H9 (cell line): ENCODE measurements at regions not wholly inside any gene's neighbourhood (a gene's known extent, or its start where the extent isn't known, plus 50 kb on each side); places are given as distances from the start of the nearest gene placed in this dataset.

Source experiments
- DNase-seq: peaks from one replicate; pipeline ENCODE4 v3.0.0-alpha.2; 2017
- H2AFZ ChIP-seq: one replicate; pipeline ENCODE4 v1.6.1; 2013; ENCODE audit warnings: mild to moderate bottlenecking, low read length, control low read depth, moderate library complexity
- H2AK5ac ChIP-seq: 2 replicates; pipeline ENCODE4 v1.6.1; 2013; ENCODE audit warnings: low read length, control low read depth, mixed read lengths; ENCODE audit not compliant: insufficient read length
- H2BK120ac ChIP-seq: one replicate; pipeline ENCODE4 v1.6.1; 2013; ENCODE audit warnings: low read depth, mild to moderate bottlenecking, low read length, control low read depth, inconsistent platforms; ENCODE audit not compliant: poor library complexity, severe bottlenecking
- H2BK12ac ChIP-seq: 2 replicates; pipeline ENCODE4 v1.6.1; 2013; ENCODE audit warnings: low read length, control low read depth, mixed read lengths, low read depth; ENCODE audit not compliant: insufficient read length
- H2BK15ac ChIP-seq: 2 replicates; pipeline ENCODE4 v1.6.1; 2013; ENCODE audit warnings: low read depth, low read length, control low read depth
- H2BK20ac ChIP-seq: one replicate; pipeline ENCODE4 v1.6.1; 2013; ENCODE audit warnings: low read depth, mild to moderate bottlenecking, low read length, control low read depth, inconsistent platforms; ENCODE audit not compliant: poor library complexity, severe bottlenecking
- H2BK5ac ChIP-seq: 2 replicates; pipeline ENCODE4 v1.6.1; 2013; ENCODE audit warnings: low read length, control low read depth, mixed read lengths; ENCODE audit not compliant: insufficient read length
- H3K14ac ChIP-seq: 2 replicates; pipeline ENCODE4 v1.6.1; 2013; ENCODE audit warnings: low read length, control low read depth; ENCODE audit not compliant: insufficient read depth
- H3K18ac ChIP-seq: 2 replicates; pipeline ENCODE4 v1.6.1; 2013; ENCODE audit warnings: low read depth, mild to moderate bottlenecking, mixed read lengths, low read length, control low read depth; ENCODE audit not compliant: insufficient read length
- H3K23ac ChIP-seq: 2 replicates; pipeline ENCODE4 v1.6.1; 2013; ENCODE audit warnings: low read length, control low read depth, mixed read lengths, low read depth; ENCODE audit not compliant: insufficient read length
- H3K23me2 ChIP-seq: 2 replicates; pipeline ENCODE4 v1.6.1; 2013; ENCODE audit warnings: low read depth, mild to moderate bottlenecking, mixed read lengths, low read length, control low read depth; ENCODE audit not compliant: insufficient read length, poor library complexity, severe bottlenecking
- H3K27ac ChIP-seq: 2 replicates; pipeline ENCODE4 v1.5.1; 2013; ENCODE audit warnings: low read length, control low read depth, mixed read lengths, low read depth; ENCODE audit not compliant: insufficient read length
- H3K27me3 ChIP-seq: 2 replicates; pipeline ENCODE4 v1.6.1; 2013; ENCODE audit warnings: low read length, control low read depth, inconsistent platforms; ENCODE audit not compliant: insufficient read depth
- H3K4ac ChIP-seq: 2 replicates; pipeline ENCODE4 v1.6.1; 2013; ENCODE audit warnings: low read depth, mild to moderate bottlenecking, control low read depth, inconsistent platforms, low read length, moderate library complexity
- H3K4me1 ChIP-seq: 2 replicates; pipeline ENCODE4 v1.6.1; 2013; ENCODE audit warnings: low read length, control low read depth, inconsistent platforms; ENCODE audit not compliant: insufficient read depth
- H3K4me2 ChIP-seq: 2 replicates; pipeline ENCODE4 v1.6.1; 2013; ENCODE audit warnings: low read length, control low read depth, mixed read lengths; ENCODE audit not compliant: insufficient read length, insufficient read depth
- H3K56ac ChIP-seq: 2 replicates; pipeline ENCODE4 v1.6.1; 2013; ENCODE audit warnings: low read depth, mild to moderate bottlenecking, mixed read lengths, low read length, control low read depth; ENCODE audit not compliant: insufficient read length
- H3K79me1 ChIP-seq: 2 replicates; pipeline ENCODE4 v1.6.1; 2013; ENCODE audit warnings: low read depth, mild to moderate bottlenecking, moderate library complexity, low read length, control low read depth, inconsistent platforms; ENCODE audit not compliant: insufficient read depth, poor library complexity, severe bottlenecking
- H3K79me2 ChIP-seq: 2 replicates; pipeline ENCODE4 v1.6.1; 2013; ENCODE audit warnings: low read length, control low read depth, inconsistent platforms; ENCODE audit not compliant: insufficient read depth
- H3K9ac ChIP-seq: 2 replicates; pipeline ENCODE4 v1.6.1; 2013; ENCODE audit warnings: low read length, control low read depth, mixed read lengths; ENCODE audit not compliant: insufficient read length; ENCODE audit errors: extremely low read depth
- H3K9me3 ChIP-seq: one replicate; pipeline ENCODE4 v1.6.1; 2013; ENCODE audit warnings: low read depth, low read length, inconsistent platforms; ENCODE audit not compliant: control insufficient read depth
- H3T11ph ChIP-seq: one replicate; pipeline ENCODE4 v1.6.1; 2013; ENCODE audit warnings: mild to moderate bottlenecking, low read length, control low read depth, inconsistent platforms
- H4K20me1 ChIP-seq: one replicate; pipeline ENCODE4 v1.6.1; 2013; ENCODE audit not compliant: control insufficient read depth, insufficient read length, insufficient read depth
- H4K5ac ChIP-seq: 2 replicates; pipeline ENCODE4 v1.6.1; 2013; ENCODE audit warnings: low read depth, mild to moderate bottlenecking, mixed read lengths, low read length, control low read depth; ENCODE audit not compliant: insufficient read length
- H4K8ac ChIP-seq: replicated peaks from 2 replicates; pipeline ENCODE4 v1.6.1; 2013; ENCODE audit warnings: low read length, control low read depth, mixed read lengths, low read depth; ENCODE audit not compliant: insufficient read length
- H4K91ac ChIP-seq: 2 replicates; pipeline ENCODE4 v1.6.1; 2013; ENCODE audit warnings: low read depth, mild to moderate bottlenecking, moderate library complexity, mixed read lengths, low read length, control low read depth; ENCODE audit not compliant: insufficient read length
- H3K27ac Mint-ChIP-seq, 3 experiments: 2 replicates in 2 of 3; 3 replicates in 1 of 3; pipeline ENCODE4 v1.8.0; 2020 to 2021; ENCODE audit warnings: mixed read lengths in 3 of 3, mild to moderate bottlenecking in 1 of 3, moderate library complexity in 1 of 3
- H3K27me3 Mint-ChIP-seq: 2 replicates; pipeline ENCODE4 v1.8.0; 2021; ENCODE audit warnings: low read depth, mild to moderate bottlenecking, moderate library complexity, mixed read lengths
- H3K36me3 Mint-ChIP-seq, 3 experiments: 2 replicates in 2 of 3; 3 replicates in 1 of 3; pipeline ENCODE4 v1.8.0; 2020 to 2021; ENCODE audit warnings: low read depth in 3 of 3, mixed read lengths in 3 of 3; ENCODE audit not compliant: insufficient read depth in 1 of 3
- H3K4me1 Mint-ChIP-seq, 2 experiments: 2 replicates each; pipeline ENCODE4 v1.8.0; 2020; ENCODE audit warnings: mixed read lengths in 2 of 2
- H3K4me3 Mint-ChIP-seq, 2 experiments: 2 replicates in 1 of 2; 3 replicates in 1 of 2; pipeline ENCODE4 v1.8.0; 2020 to 2021; ENCODE audit warnings: mild to moderate bottlenecking in 2 of 2, mixed read lengths in 2 of 2, moderate library complexity in 1 of 2
- H3K9me3 Mint-ChIP-seq, 2 experiments: 2 replicates in 1 of 2; 3 replicates in 1 of 2; pipeline ENCODE4 v1.8.0; 2020; ENCODE audit warnings: mild to moderate bottlenecking in 2 of 2, mixed read lengths in 2 of 2, moderate library complexity in 1 of 2
- TF ChIP-seq, protein P1 (sequence below): fragments of 200-600 bp; sonication (generic); conservative IDR thresholded peaks from 3 replicates; pipeline ENCODE4 v1.8.0; 2021; ENCODE audit warnings: antibody characterized with exemption, mild to moderate bottlenecking

- Histone ChIP-seq H3K79me2 (no peaks in the 10 kb centered on the region), H4K5ac (no peak overlapping the region), H4K20me1 (no peaks in the 10 kb centered on the region), H2BK20ac (no peak overlapping the region), H4K91ac (no peak overlapping the region), H4K8ac (no peak overlapping the region), H2BK120ac (no peak overlapping the region), H3K56ac (no peak overlapping the region), H2BK12ac (no peak overlapping the region), H3K23me2 (no peaks in the 10 kb centered on the region), H3K4me2 (no peak overlapping the region), H3K27ac (no peak overlapping the region), H3K4me1 (no peaks in the 10 kb centered on the region), H3K18ac (no peak overlapping the region), H2AK5ac (no peak overlapping the region), H3K79me1 (no peaks in the 10 kb centered on the region), H3K9ac (no peak overlapping the region), H2BK15ac (no peak overlapping the region), H3K27me3 (no peaks in the 10 kb centered on the region), H2AFZ (no peak overlapping the region), H3K4ac (no peak overlapping the region), H3K9me3 (no peaks in the 10 kb centered on the region), H3K14ac (no peak overlapping the region), H2BK5ac (no peak overlapping the region), H3K23ac (no peak overlapping the region), H3T11ph (no peak overlapping the region)
- TF ChIP-seq, protein P1, sequence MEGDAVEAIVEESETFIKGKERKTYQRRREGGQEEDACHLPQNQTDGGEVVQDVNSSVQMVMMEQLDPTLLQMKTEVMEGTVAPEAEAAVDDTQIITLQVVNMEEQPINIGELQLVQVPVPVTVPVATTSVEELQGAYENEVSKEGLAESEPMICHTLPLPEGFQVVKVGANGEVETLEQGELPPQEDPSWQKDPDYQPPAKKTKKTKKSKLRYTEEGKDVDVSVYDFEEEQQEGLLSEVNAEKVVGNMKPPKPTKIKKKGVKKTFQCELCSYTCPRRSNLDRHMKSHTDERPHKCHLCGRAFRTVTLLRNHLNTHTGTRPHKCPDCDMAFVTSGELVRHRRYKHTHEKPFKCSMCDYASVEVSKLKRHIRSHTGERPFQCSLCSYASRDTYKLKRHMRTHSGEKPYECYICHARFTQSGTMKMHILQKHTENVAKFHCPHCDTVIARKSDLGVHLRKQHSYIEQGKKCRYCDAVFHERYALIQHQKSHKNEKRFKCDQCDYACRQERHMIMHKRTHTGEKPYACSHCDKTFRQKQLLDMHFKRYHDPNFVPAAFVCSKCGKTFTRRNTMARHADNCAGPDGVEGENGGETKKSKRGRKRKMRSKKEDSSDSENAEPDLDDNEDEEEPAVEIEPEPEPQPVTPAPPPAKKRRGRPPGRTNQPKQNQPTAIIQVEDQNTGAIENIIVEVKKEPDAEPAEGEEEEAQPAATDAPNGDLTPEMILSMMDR = no peak
- peaks cover 8 to 9% of the 10 kb centered on the region in 2 experiments for H3K9me3 Mint-ChIP-seq
- H3K27ac Mint-ChIP-seq = no peak overlapping the region
- DNase-seq = no peak
- H3K4me3 Mint-ChIP-seq = no peak overlapping the region
- H3K36me3 Mint-ChIP-seq = peaks cover 0 to 9% (median 3%) of the 10 kb centered on the region in 3 experiments; a peak in 5 of 7 replicates
- no peaks in the 10 kb centered on the region for H3K27me3 Mint-ChIP-seq
- peaks cover 0 to 3% of the 10 kb centered on the region in 2 experiments; a peak in 1 of 4 replicates for H3K4me1 Mint-ChIP-seq
Measured at GRCh38 chr5:129362456-129362855, 97.6 kb upstream of the ADAMTS19 start.
